A673 (cell line): ENCODE measurements at regions not wholly inside any gene's neighbourhood (a gene's known extent, or its start where the extent isn't known, plus 50 kb on each side); places are given as distances from the start of the nearest gene placed in this dataset.

ENCODE experiments used
- EZH2 ChIP-seq: fragments of 200-600 bp; sonication (generic); IDR thresholded peaks from 2 replicates; pipeline ENCODE4 v1.6.1; 2017; ENCODE audit warnings: borderline replicate concordance, low read depth, mild to moderate bottlenecking, mixed read lengths, antibody characterized with exemption, low read length; ENCODE audit not compliant: poor library complexity, severe bottlenecking
- TF ChIP-seq, protein P1 (sequence below): fragments of 300-800, 200-600 bp; sonication (generic); conservative IDR thresholded peaks from 2 replicates; pipeline ENCODE4 v1.5.1; 2017; ENCODE audit warnings: low read depth, mild to moderate bottlenecking, antibody characterized with exemption, low read length, moderate library complexity, mixed read lengths

DNA sequence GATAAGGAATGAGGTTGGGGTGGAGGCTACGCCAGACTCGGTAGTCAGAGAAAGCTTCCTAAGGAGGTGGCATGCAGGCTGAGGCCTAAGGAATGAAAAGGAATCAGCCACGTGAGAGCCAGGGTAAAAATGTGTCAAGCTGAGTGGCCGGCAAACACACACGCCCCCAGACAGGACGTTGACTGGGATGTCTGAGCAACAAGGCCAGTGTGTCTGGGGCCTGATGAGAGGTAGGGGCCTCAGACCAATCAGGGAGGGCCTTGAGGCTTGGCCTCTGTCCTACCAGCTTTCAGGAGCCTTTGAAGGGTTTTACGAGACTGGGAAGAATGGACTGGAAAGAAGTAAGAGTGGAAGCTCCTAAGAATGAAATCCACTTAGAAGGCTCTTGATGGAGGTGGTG lies 61.0 kb upstream of the PHACTR2 start:
- TF ChIP-seq EZH2 = no peak
- TF ChIP-seq, protein P1, sequence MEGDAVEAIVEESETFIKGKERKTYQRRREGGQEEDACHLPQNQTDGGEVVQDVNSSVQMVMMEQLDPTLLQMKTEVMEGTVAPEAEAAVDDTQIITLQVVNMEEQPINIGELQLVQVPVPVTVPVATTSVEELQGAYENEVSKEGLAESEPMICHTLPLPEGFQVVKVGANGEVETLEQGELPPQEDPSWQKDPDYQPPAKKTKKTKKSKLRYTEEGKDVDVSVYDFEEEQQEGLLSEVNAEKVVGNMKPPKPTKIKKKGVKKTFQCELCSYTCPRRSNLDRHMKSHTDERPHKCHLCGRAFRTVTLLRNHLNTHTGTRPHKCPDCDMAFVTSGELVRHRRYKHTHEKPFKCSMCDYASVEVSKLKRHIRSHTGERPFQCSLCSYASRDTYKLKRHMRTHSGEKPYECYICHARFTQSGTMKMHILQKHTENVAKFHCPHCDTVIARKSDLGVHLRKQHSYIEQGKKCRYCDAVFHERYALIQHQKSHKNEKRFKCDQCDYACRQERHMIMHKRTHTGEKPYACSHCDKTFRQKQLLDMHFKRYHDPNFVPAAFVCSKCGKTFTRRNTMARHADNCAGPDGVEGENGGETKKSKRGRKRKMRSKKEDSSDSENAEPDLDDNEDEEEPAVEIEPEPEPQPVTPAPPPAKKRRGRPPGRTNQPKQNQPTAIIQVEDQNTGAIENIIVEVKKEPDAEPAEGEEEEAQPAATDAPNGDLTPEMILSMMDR = no peak
